NCI-H2171 (cell line): ENCODE measurements at regions not wholly inside any gene's neighbourhood (a gene's known extent, or its start where the extent isn't known, plus 50 kb on each side); places are given as distances from the start of the nearest gene placed in this dataset.

ENCODE experiments used
- DNase-seq: peaks from one replicate; lab custom pipeline; 2025; lab: John Stamatoyannopoulos, UW

- DNase-seq: no peak
Measured at GRCh38 chr11:95585069-95585751, 204.4 kb downstream of the FAM76B start.

DNA sequence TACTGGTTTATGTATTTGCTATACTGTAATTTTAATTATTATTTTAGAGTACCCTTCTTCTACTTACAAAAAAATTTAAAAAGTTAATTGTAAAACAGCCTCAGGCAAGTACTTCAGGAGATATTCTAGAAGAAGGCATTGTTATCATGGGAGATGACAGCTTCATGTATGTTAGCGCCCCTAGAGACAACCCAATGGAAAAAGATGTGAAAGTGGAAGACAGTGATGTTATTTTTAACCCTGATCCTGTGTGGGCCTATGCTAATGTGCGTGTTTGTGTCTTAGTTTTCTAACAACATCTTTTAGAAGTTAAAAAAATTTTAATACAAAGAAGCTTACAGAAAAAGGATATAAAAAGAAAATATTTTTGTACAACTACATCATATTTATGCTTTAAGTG, 205.0 kb downstream of the FAM76B start:
- DNase-seq: no peak

DNA sequence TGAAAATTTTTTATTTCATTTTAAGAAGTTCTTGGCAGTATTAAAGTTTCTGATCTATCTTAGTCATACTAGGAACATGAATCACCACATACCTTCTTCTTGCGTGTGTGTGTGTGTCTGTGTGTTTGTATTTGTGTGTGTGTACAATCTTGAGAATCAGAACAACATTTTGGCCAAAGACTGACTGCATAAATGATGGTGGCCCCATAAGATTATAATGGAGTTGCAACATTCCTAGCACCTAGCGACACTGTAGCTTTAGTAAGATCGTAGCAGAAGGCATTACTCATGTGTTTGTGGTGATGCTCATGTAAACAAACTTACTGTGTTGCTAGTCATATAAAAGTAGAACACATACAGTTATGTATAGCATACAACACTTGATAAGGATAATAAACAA, 205.4 kb downstream of the FAM76B start:
- DNase-seq: no peak

DNA sequence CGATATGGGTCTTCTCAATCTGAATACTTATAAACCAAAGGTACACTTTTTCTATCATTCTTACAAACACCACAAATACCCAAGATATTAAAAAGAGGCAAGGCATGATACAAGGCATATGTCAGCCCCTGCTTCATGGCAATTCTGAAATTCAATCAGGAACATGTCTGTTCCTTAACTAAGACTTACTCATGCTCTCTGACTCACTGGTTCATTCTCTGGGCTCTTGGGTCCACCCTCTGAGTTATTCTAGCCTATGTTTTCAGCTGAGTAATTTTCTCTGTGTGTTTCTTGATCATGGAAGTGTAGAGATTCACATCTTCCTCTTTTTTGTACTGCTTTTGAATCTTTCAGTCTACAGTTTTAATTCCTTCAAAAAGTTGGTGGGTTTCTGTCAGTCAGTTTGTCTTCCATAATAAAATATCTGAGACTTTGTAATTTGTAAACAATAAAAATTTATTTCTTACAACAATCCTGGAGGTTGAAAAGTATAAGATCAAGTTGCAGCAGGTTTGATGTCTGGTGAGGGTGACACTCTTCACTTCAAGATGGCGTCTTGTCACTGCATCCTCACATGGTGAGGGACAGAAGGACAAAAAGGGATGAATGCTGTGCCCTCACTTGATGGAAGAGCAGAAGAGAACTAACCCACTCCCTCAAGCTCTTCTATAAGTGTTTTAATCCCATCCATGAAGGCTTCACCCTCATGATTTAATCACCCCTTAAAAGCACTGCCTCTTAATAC, 211.7 kb downstream of the FAM76B start:
- DNase-seq: no peak

DNA sequence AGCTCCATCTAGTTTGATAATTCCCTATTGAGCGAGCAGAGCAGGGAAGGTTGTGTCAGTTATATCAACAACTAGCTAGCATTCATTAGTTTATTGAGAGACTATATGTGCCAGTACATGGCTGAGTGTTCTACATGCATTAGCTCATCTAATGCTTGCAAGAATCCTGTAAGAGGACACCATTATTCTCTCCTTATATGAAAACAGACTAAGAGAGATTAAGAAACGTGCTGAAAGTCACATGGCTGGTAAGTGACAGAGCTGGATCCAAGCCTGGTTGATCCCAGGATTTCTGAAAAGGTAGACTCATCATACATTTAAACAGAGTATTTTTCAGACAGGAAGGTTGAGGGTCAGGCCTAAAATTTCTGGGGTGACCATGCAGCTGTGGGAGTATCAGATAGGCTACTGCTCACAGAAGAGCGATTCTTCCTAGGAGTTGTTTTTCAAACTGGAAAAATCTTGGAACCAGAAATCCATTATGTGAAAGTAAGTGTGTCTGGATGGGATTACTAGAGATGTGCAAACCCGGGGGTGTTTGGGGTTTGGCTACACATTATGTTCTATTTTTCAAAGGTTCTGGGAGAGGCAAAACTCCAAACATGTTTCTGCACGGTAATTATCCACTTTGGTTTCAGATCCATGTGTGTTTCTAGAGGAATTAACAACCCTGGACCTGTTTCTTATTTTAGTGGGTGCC, 213.3 kb downstream of the FAM76B start:
- DNase-seq: no peak

DNA sequence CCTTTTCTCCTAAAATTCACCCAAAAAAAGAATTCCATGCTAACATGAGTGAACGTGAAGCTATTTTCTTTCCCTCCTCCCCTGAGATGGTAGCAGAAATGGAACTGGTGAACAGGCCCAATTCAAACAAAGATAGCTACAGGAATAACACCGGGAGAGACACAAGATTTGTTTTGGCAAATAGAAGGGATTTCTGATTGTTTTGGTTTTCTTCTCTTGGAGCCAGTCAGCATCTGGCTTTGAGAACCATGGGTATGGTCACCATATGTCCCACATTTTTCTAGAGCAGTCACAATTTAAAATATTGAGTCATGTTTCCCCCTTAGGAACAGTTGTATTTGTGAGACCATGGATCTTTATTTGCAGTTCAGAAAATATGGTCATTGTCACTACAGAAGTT, 214.1 kb downstream of the FAM76B start:
- DNase-seq: no peak

GRCh38 chr11:95571718-95572260, 217.8 kb downstream of the FAM76B start:
- DNase-seq: no peak

GRCh38 chr11:95570845-95571244, 218.7 kb downstream of the FAM76B start:
- no peak for DNase-seq

DNA sequence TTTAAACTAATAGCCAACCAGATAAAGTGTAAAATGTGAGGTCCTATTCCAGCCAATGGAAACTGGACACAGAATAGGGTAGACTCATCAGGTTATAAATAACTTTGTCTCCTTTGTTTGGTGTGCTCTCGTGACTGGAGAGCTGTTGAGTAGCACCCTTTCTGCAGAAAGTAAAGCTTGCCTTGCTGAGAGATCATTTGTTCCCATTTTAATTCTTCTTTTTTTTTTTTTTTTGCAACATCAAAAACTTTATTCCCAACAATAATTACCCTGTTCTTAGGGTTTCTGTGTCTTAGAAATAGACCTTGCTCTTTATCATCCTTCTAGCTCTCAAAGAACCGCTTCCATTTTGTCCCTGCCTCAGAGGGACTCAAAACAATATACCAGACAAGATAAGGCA, 220.4 kb downstream of the FAM76B start:
- DNase-seq: no peak

GRCh38 chr11:95568281-95568680, 221.3 kb downstream of the FAM76B start:
- DNase-seq: no peak

- no peak for DNase-seq
Measured at GRCh38 chr11:95567685-95568084, 221.9 kb downstream of the FAM76B start.

GRCh38 chr11:95566211-95566610, 223.4 kb downstream of the FAM76B start:
- no peak for DNase-seq

DNA sequence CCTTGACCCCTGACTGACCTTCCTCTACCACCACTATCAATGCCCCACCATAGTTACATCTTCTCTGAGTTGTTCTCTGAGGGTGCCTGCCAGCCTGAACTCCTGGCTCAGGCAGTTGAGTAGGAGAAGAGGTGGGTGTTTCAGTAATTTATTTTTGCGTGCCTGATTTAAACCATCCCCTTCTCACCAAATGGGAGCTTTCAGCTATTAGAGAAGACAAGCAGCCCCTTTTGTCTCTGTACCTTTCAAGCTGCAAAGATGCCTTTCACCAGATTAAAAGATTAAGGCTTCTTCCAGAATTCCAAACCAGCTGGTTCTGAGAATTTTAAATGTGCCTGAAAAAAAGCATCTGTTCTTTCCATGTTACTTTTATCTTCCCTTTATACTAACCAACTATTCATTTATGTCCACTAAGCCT, 223.8 kb downstream of the FAM76B start:
- DNase-seq: no peak

DNA sequence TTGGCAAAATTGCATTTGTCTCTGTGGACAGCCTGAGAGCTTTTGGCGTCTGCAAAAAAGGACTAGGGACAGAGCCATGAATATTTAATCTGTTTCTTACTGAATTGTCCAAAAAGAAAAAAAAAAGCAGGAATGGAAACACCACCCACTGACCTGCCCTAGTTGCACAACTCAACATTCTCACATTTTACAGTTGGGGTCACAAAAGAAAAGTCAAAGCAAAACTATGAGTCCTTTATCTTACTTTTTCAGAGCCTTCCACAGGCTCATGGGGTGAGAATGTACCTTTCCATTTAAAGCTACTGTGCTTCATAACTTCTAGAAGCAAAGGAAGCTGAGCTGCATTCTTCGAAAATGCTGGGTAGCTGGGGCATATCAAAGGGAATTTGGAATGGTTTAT, 225.7 kb downstream of the FAM76B start:
- no peak for DNase-seq

GRCh38 chr11:95563173-95563572, 226.4 kb downstream of the FAM76B start:
- DNase-seq: no peak

GRCh38 chr11:95562196-95562921, 227.2 kb downstream of the FAM76B start:
- DNase-seq: peak; percentile 9

- no peak for DNase-seq
Measured at GRCh38 chr11:95559899-95560298, 229.7 kb downstream of the FAM76B start.

- DNase-seq: no peak
Measured at GRCh38 chr11:95557376-95557775, 232.2 kb downstream of the FAM76B start.

GRCh38 chr11:95556342-95557163, 233.0 kb downstream of the FAM76B start:
- peak; percentile 32 for DNase-seq

DNA sequence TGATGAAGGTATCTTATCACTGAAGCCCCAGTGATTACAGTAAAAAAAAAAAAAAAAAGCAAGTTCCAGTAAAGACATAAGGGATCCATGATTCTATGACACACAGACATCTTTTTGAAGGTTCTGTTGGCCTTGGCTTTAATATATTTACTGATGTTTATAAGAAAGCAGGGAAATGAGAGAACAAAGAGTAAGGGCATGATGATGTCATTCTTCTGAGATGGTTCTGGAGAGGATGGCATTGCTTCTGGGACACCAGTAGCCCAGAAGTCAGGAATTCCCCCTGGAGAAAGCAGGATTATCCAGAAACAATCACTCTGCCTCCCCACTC, 233.6 kb downstream of the FAM76B start:
- no peak for DNase-seq

- DNase-seq: no peak
Measured at GRCh38 chr11:95554911-95555310, 234.7 kb downstream of the FAM76B start.
